ENCODE measurements at regions not wholly inside any gene's neighbourhood (a gene's known extent, or its start where the extent isn't known, plus 50 kb on each side); places are given as distances from the start of the nearest gene placed in this dataset.
"Not testable (repeated sequence)": the region's sequence is repeated elsewhere in the genome, so short reads cannot be mapped to it uniquely, and the experiment has no call there.

- no peak for TF ChIP-seq ZNF687 (CRISPR knock-in tag; IDR thresholded peaks at IDR 0.05)
- no peak for TF ChIP-seq THAP11 (CRISPR knock-in tag; IDR thresholded peaks at IDR 0.05)
- no peak for TF ChIP-seq CTCF (CRISPR knock-in tag; IDR thresholded peaks at IDR 0.05)
- TF ChIP-seq PRDM4 (CRISPR knock-in tag; IDR thresholded peaks at IDR 0.05; ENCODE audit: borderline replicate concordance): no peak
- no peak for TF ChIP-seq ZNF337 (CRISPR knock-in tag; IDR thresholded peaks at IDR 0.05; ENCODE audit: borderline replicate concordance, low read depth)
- no peak for TF ChIP-seq IRF9 (CRISPR knock-in tag; IDR thresholded peaks at IDR 0.05; ENCODE audit: borderline replicate concordance)
- TF ChIP-seq HMGXB4 (CRISPR knock-in tag; IDR thresholded peaks at IDR 0.05; ENCODE audit: borderline replicate concordance in 1 of 2, low read depth in 1 of 2): no peak
Observed at GRCh38 chr9:115838417-115838816, 315.2 kb upstream of the PAPPA start (continued).

GRCh38 chr9:115844433-115844832, 309.2 kb upstream of the PAPPA start:
- WGBS (ENCODE audit: low lambda C conversion rate): 45% methylated on average over 5 of the region's 8 CpGs
- H3K9ac ChIP-seq (ENCODE audit: insufficient read depth, low read depth, low read length); H3K36me3 ChIP-seq (replicated peaks in 1 of 2; ENCODE audit: control insufficient read depth in 1 of 2, insufficient read depth in 2 of 2, low read length in 2 of 2); H3K9me3 ChIP-seq (ENCODE audit: low read length); H3K4me1 ChIP-seq (ENCODE audit: insufficient read depth, low read length); in situ Hi-C loops (cut with HindIII; ENCODE audit: extremely low pct_ligation_motif_present, low pct_unique_long_range_greater_than_20kb); H3K79me2 ChIP-seq (ENCODE audit: insufficient read depth, low read length); H2AFZ ChIP-seq (ENCODE audit: low read length); DNase-seq (ENCODE audit: low spot score); H3K4me2 ChIP-seq (ENCODE audit: low read depth, low read length); intact Hi-C loops (cut with micrococcal nuclease; ENCODE audit: unreplicated experiment); FAIRE-seq; H3K4me3 ChIP-seq (replicated peaks in 1 of 3; ENCODE audit: insufficient read depth in 1 of 3, low read depth in 2 of 3, low read length in 3 of 3); H3K27ac ChIP-seq (ENCODE audit: extremely low read length, insufficient read depth, low read length); H3K27me3 ChIP-seq (ENCODE audit: control insufficient read depth in 1 of 2, insufficient read depth in 2 of 2, low read length in 2 of 2); BruUV-seq (replicated peaks); ATAC-seq; H4K20me1 ChIP-seq (ENCODE audit: insufficient read depth, low read length); POLR2A ChIA-PET; CTCF ChIA-PET (ENCODE audit: low intra/inter-chr PET ratio, low total read pairs): not testable (repeated sequence)
